ENCODE measurements at regions not wholly inside any gene's neighbourhood (a gene's known extent, or its start where the extent isn't known, plus 50 kb on each side); places are given as distances from the start of the nearest gene placed in this dataset.

DNA sequence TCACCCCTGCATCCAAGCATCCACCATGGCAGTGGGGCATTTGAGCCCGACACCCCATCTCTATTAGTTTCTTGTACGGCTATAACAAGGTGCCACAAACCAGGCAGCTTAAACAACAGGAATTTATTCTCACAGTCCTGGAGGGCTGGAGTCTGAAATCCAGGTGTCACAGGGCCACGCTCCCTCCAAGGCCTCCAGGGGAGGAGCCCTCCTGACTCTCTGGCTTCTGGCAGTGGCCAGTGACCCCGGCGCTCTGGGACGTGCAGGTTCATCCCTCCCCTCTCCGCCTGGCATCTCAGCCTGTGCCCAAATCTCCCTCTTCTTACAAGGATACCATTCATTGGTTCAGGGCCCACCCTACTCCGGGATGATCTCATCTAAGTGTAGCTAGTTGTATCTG lies 394.5 kb upstream of the IRX1 start:
- TF ChIP-seq CTCF (IDR thresholded peaks at IDR 0.05): no peak
- no peak for TF ChIP-seq EZH2 (IDR thresholded peaks at IDR 0.05; ENCODE audit: borderline replicate concordance, insufficient read depth, low read depth, low read length, poor library complexity, severe bottlenecking)
